ENCODE measurements at regions not wholly inside any gene's neighbourhood (a gene's known extent, or its start where the extent isn't known, plus 50 kb on each side); places are given as distances from the start of the nearest gene placed in this dataset.
"Not testable (repeated sequence)": the region's sequence is repeated elsewhere in the genome, so short reads cannot be mapped to it uniquely, and the experiment has no call there.

GRCh38 chr4:127509155-127509554 is 123.6 kb upstream of the INTU start:
- intact Hi-C loops (cut with micrococcal nuclease; ENCODE audit: unreplicated experiment): no loop called here
- Histone ChIP-seq H2AFZ (ENCODE audit: low read length) (no peak overlapping the region), H3K36me3 (replicated peaks in 1 of 2; ENCODE audit: control insufficient read depth in 1 of 2, insufficient read depth in 2 of 2, low read length in 2 of 2) (no peaks in the 10 kb centered on the region), H3K9me3 (ENCODE audit: low read length) (no peaks in the 10 kb centered on the region), H3K27ac (ENCODE audit: extremely low read length, insufficient read depth, low read length) (no peak overlapping the region), H3K79me2 (ENCODE audit: insufficient read depth, low read length) (no peaks in the 10 kb centered on the region), H3K4me1 (ENCODE audit: insufficient read depth, low read length) (no peaks in the 10 kb centered on the region), H3K4me2 (ENCODE audit: low read depth, low read length) (no peak overlapping the region), H3K9ac (ENCODE audit: insufficient read depth, low read depth, low read length) (no peak overlapping the region), H3K4me3 (replicated peaks in 1 of 3; ENCODE audit: insufficient read depth in 1 of 3, low read depth in 2 of 3, low read length in 3 of 3) (no peak overlapping the region), H4K20me1 (ENCODE audit: insufficient read depth, low read length) (no peaks in the 10 kb centered on the region), H3K27me3 (ENCODE audit: control insufficient read depth in 1 of 2, insufficient read depth in 2 of 2, low read length in 2 of 2) (no peaks in the 10 kb centered on the region)
- WGBS (ENCODE audit: low lambda C conversion rate): 0% methylated on average over 1 of the region's 1 CpG
- FAIRE-seq (no peak), ATAC-seq (no peak), DNase-seq (ENCODE audit: low spot score) (no peak)
- in situ Hi-C loops (cut with HindIII; ENCODE audit: extremely low pct_ligation_motif_present, low pct_unique_long_range_greater_than_20kb): no loop called here
- no TSS peak for BruUV-seq (replicated peaks)
- TF ChIP-seq MED13 (CRISPR knock-in tag; IDR thresholded peaks at IDR 0.05) (no peak), HDAC6 (IDR thresholded peaks at IDR 0.05; ENCODE audit: low read depth, low read length) (no peak), SMYD3 (CRISPR knock-in tag; IDR thresholded peaks at IDR 0.05) (no peak), HNRNPH1 (optimal IDR thresholded peaks at IDR 0.05; ENCODE audit: low read depth, low read length) (no peak), DNMT1 (CRISPR knock-in tag; IDR thresholded peaks at IDR 0.05) (no peak), ZNF10 (CRISPR knock-in tag; IDR thresholded peaks at IDR 0.05; ENCODE audit: borderline replicate concordance, low read depth) (no peak), SRSF9 (IDR thresholded peaks at IDR 0.05; ENCODE audit: borderline replicate concordance, insufficient read depth, low read depth, low read length, poor library complexity, severe bottlenecking) (no peak)
- TF ChIP-seq, protein P1, sequence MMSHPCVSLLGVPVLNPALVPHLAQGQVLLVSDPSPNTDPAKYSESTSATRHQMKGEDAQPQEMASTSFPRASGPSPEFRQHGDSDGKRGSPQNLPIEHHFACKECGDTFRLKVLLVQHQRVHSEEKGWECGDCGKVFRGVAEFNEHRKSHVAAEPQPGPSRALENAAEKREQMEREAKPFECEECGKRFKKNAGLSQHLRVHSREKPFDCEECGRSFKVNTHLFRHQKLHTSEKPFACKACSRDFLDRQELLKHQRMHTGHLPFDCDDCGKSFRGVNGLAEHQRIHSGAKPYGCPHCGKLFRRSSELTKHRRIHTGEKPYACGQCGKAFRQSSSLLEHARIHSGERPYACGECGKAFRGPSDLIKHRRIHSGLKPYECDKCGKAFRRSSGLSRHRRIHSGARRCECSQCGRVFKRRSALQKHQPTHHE (CRISPR knock-in tag; IDR thresholded peaks at IDR 0.05; ENCODE audit: borderline replicate concordance): no peak
- CTCF ChIA-PET (ENCODE audit: low intra/inter-chr PET ratio, low total read pairs): no interaction called here
- POLR2A ChIA-PET: no interaction called here

- FAIRE-seq; POLR2A ChIA-PET; intact Hi-C loops (cut with micrococcal nuclease; ENCODE audit: unreplicated experiment); CTCF ChIA-PET (ENCODE audit: low intra/inter-chr PET ratio, low total read pairs); in situ Hi-C loops (cut with HindIII; ENCODE audit: extremely low pct_ligation_motif_present, low pct_unique_long_range_greater_than_20kb); H3K4me2 ChIP-seq (ENCODE audit: low read depth, low read length); H4K20me1 ChIP-seq (ENCODE audit: insufficient read depth, low read length); H3K36me3 ChIP-seq (replicated peaks in 1 of 2; ENCODE audit: control insufficient read depth in 1 of 2, insufficient read depth in 2 of 2, low read length in 2 of 2); ATAC-seq; H3K27me3 ChIP-seq (ENCODE audit: control insufficient read depth in 1 of 2, insufficient read depth in 2 of 2, low read length in 2 of 2); H3K27ac ChIP-seq (ENCODE audit: extremely low read length, insufficient read depth, low read length); H3K9ac ChIP-seq (ENCODE audit: insufficient read depth, low read depth, low read length); DNase-seq (ENCODE audit: low spot score); BruUV-seq (replicated peaks); H3K9me3 ChIP-seq (ENCODE audit: low read length); H3K4me3 ChIP-seq (replicated peaks in 1 of 3; ENCODE audit: insufficient read depth in 1 of 3, low read depth in 2 of 3, low read length in 3 of 3); H3K79me2 ChIP-seq (ENCODE audit: insufficient read depth, low read length); H2AFZ ChIP-seq (ENCODE audit: low read length); H3K4me1 ChIP-seq (ENCODE audit: insufficient read depth, low read length): not testable (repeated sequence)
- WGBS (ENCODE audit: low lambda C conversion rate): 1% methylated on average over 3 of the region's 3 CpGs
Observed at GRCh38 chr4:127512672-127513071, 120.1 kb upstream of the INTU start.

GRCh38 chr4:127515259-127515658 is 117.5 kb upstream of the INTU start:
- DNase-seq (ENCODE audit: low spot score); H3K27me3 ChIP-seq (ENCODE audit: control insufficient read depth in 1 of 2, insufficient read depth in 2 of 2, low read length in 2 of 2); BruUV-seq (replicated peaks); H3K9ac ChIP-seq (ENCODE audit: insufficient read depth, low read depth, low read length); H3K27ac ChIP-seq (ENCODE audit: extremely low read length, insufficient read depth, low read length); H4K20me1 ChIP-seq (ENCODE audit: insufficient read depth, low read length); H3K4me3 ChIP-seq (replicated peaks in 1 of 3; ENCODE audit: insufficient read depth in 1 of 3, low read depth in 2 of 3, low read length in 3 of 3); intact Hi-C loops (cut with micrococcal nuclease; ENCODE audit: unreplicated experiment); H3K4me2 ChIP-seq (ENCODE audit: low read depth, low read length); H3K79me2 ChIP-seq (ENCODE audit: insufficient read depth, low read length); H3K9me3 ChIP-seq (ENCODE audit: low read length); H2AFZ ChIP-seq (ENCODE audit: low read length); ATAC-seq; H3K36me3 ChIP-seq (replicated peaks in 1 of 2; ENCODE audit: control insufficient read depth in 1 of 2, insufficient read depth in 2 of 2, low read length in 2 of 2); in situ Hi-C loops (cut with HindIII; ENCODE audit: extremely low pct_ligation_motif_present, low pct_unique_long_range_greater_than_20kb); POLR2A ChIA-PET; FAIRE-seq; H3K4me1 ChIP-seq (ENCODE audit: insufficient read depth, low read length); CTCF ChIA-PET (ENCODE audit: low intra/inter-chr PET ratio, low total read pairs): not testable (repeated sequence)
- 12% methylated on average over 7 of the region's 7 CpGs for WGBS (ENCODE audit: low lambda C conversion rate)
